Lung (tissue), 11 donors: ENCODE measurements at regions not wholly inside any gene's neighbourhood (a gene's known extent, or its start where the extent isn't known, plus 50 kb on each side); places are given as distances from the start of the nearest gene placed in this dataset.

ENCODE experiments used
- ATAC-seq: fragments of 200-7000 bp; cut with Tn5 transposase; one replicate; pipeline ENCODE4 v1.9.1; 2020; ENCODE audit warnings: moderate number of reproducible peaks; ENCODE audit not compliant: insufficient read depth, low FRiP score
- DNase-seq, 3 donors: peaks; one replicate each; pipeline ENCODE4 v3.0.0-alpha.2; 2013 to 2017
- H3K27ac ChIP-seq, 2 donors: one replicate each; pipeline ENCODE4 v1.5.1; 2013; ENCODE audit warnings: mild to moderate bottlenecking in 2 of 2, moderate library complexity in 2 of 2, control low read depth in 1 of 2, inconsistent platforms in 1 of 2, low read depth in 1 of 2, low read length in 1 of 2
- H3K27me3 ChIP-seq, 3 donors: one replicate each; pipeline ENCODE4 v1.5.1; 2013; ENCODE audit warnings: low read length in 2 of 3; ENCODE audit not compliant: control insufficient read depth in 3 of 3, insufficient read depth in 3 of 3
- H3K36me3 ChIP-seq, 4 donors: one replicate each; pipeline ENCODE4 v1.5.1; 2013; ENCODE audit warnings: low read length in 4 of 4, mild to moderate bottlenecking in 1 of 4, moderate library complexity in 1 of 4; ENCODE audit not compliant: control insufficient read depth in 4 of 4, insufficient read depth in 4 of 4
- H3K4me1 ChIP-seq, 5 donors: one replicate each; pipeline ENCODE4 v1.5.1; 2013; ENCODE audit warnings: low read length in 5 of 5, mild to moderate bottlenecking in 2 of 5, moderate library complexity in 1 of 5; ENCODE audit not compliant: control insufficient read depth in 5 of 5, insufficient read depth in 5 of 5
- H3K4me3 ChIP-seq: one replicate; pipeline ENCODE4 v1.5.1; 2013; ENCODE audit warnings: mild to moderate bottlenecking, control low read depth, moderate library complexity
- H3K9ac ChIP-seq, 2 donors: one replicate each; pipeline ENCODE4 v1.5.1; 2013; ENCODE audit warnings: low read length in 2 of 2, control low read depth in 1 of 2; ENCODE audit not compliant: insufficient read depth in 1 of 2
- H3K9me3 ChIP-seq, 4 donors: one replicate each; pipeline ENCODE4 v1.5.1; 2013; ENCODE audit warnings: low read length in 3 of 4, mild to moderate bottlenecking in 1 of 4, moderate library complexity in 1 of 4; ENCODE audit not compliant: control insufficient read depth in 4 of 4, insufficient read depth in 3 of 4
- WGBS, 2 donors: extraction: QIAGEN DNeasy Blood & Tissue Kit; methylation state at CpG; one replicate each; pipeline ENCODE4 v1.1.7; 2013; 5-methylcytosine and 5-hydroxymethylcytosine counted together
- TF ChIP-seq, protein P1 (sequence below): IDR thresholded peaks from 2 replicates; pipeline ENCODE4 v1.5.1; 2012; ENCODE audit warnings: mild to moderate bottlenecking; ENCODE audit errors: control extremely low read depth, extremely low read depth
- donor health status: control.
- donor health status: control.
- donor health status: Bipolar disorder and iron deficiency.
- donor health status: healthy.
- donor health status: DM: yes; HTN: yes; CAD: no.

DNA sequence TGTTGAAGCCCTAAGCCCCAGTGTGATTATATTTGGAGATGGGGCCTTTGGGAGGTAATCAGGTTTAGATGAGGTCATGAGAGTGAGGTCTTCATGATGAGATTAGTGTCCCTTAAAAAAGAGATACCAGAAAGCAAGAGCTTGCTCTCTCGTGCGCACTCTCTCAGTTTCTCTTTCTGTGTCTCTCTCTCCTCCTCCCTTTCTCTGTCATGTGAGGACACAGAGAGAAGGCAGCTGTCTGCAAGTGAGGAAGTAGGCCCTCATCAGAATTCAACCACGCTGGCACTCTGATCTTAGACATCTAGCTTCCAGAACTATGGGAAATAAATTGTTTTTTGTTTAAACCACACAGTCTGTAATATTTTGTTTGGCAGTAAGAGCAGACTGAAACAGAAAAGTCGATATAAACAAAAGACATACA is 180.5 kb downstream of the IBTK start:
- DNase-seq (peak in 1 of 3 donors; percentile 1), ATAC-seq (no peak)
- Histone ChIP-seq H3K4me1 (peaks cover 0 to 5% (median 0%) of the 10 kb centered on the region in 5 donors), H3K9me3 (no peaks in the 10 kb centered on the region), H3K27me3 (no peaks in the 10 kb centered on the region), H3K9ac (no peak overlapping the region), H3K27ac (peak overlapping the region in 1 of 2 donors; percentile 45), H3K4me3 (no peak overlapping the region), H3K36me3 (no peaks in the 10 kb centered on the region)
- TF ChIP-seq, protein P1, sequence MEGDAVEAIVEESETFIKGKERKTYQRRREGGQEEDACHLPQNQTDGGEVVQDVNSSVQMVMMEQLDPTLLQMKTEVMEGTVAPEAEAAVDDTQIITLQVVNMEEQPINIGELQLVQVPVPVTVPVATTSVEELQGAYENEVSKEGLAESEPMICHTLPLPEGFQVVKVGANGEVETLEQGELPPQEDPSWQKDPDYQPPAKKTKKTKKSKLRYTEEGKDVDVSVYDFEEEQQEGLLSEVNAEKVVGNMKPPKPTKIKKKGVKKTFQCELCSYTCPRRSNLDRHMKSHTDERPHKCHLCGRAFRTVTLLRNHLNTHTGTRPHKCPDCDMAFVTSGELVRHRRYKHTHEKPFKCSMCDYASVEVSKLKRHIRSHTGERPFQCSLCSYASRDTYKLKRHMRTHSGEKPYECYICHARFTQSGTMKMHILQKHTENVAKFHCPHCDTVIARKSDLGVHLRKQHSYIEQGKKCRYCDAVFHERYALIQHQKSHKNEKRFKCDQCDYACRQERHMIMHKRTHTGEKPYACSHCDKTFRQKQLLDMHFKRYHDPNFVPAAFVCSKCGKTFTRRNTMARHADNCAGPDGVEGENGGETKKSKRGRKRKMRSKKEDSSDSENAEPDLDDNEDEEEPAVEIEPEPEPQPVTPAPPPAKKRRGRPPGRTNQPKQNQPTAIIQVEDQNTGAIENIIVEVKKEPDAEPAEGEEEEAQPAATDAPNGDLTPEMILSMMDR: no peak
- WGBS, 2 donors: 45 to 52% methylated on average over 4 of the region's 4 CpGs

DNA sequence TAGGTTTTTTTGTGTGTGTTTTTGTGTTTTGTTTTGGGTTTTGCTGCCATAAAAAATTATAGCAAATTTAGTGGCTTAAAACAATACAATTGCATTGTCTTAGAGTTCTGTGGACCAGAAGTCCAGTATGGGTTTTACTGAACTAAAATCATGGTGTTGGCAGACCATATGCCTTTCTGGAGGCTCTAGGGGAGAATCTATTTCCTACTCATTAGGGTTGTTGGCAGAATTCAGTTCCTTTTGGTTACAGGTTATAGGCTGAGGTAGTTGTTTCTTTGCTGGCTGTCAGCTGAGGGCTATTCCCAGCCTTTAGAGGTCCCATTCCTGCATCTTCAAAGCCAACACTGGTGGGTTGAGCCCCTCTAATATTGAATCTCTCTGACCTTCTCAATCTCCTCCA is 181.3 kb downstream of the IBTK start:
- no peaks in the 10 kb centered on the region for H3K9me3 ChIP-seq
- peaks cover 0 to 4% (median 0%) of the 10 kb centered on the region in 5 donors for H3K4me1 ChIP-seq
- H3K27ac ChIP-seq: no peak overlapping the region
- no peaks in the 10 kb centered on the region for H3K27me3 ChIP-seq
- H3K9ac ChIP-seq: no peak overlapping the region
- no peak overlapping the region for H3K4me3 ChIP-seq
- DNase-seq (no peak), ATAC-seq (no peak)
- TF ChIP-seq, protein P1: no peak
- no peaks in the 10 kb centered on the region for H3K36me3 ChIP-seq

DNA sequence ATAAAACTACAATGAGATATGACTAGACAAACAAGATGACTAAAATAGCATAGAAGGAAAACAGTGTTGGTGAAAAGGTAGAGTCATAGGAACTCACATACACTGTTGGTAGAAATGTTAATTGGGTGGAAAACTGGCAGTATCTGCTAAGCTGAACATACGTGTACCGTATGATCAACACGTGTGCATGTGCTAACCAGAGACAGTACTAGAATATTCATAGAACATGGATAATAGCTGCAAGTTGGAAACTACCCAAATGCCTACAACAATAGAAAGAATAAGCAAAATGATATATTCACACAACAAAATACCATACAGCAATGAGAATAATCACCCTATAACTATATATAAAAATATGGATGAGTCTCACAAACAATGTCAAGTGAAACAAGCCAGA is 184.0 kb downstream of the IBTK start:
- Histone ChIP-seq H3K27ac (no peak overlapping the region), H3K27me3 (no peaks in the 10 kb centered on the region), H3K9ac (no peak overlapping the region), H3K4me3 (no peak overlapping the region), H3K9me3 (no peaks in the 10 kb centered on the region), H3K4me1 (peaks cover 0 to 4% (median 0%) of the 10 kb centered on the region in 5 donors), H3K36me3 (no peaks in the 10 kb centered on the region)
- ATAC-seq (no peak), DNase-seq (no peak)
- TF ChIP-seq, protein P1: no peak
- WGBS, 2 donors: 92 to 94% methylated on average over 3 of the region's 3 CpGs

DNA sequence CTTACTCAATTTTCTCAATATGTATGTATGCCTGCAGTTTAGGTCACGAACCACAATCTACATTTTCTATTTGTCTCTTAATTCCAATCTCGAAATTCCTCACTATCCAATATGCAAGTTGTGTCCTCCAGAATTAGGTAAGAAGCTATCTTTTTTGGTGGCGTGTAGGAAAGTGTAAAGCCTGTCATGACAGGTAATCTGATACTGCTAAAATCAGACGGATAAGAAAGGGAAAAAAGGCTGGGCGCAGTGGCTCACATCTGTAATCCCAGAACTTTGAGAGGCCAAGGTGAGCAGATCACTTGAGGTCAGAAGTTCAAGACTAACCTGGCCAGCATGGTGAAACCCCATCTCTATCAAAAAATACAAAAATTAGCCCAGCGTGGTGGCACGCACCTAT is 185.3 kb downstream of the IBTK start:
- 72 to 77% methylated on average over 7 of the region's 7 CpGs for WGBS, 2 donors
- Histone ChIP-seq H3K9me3 (no peaks in the 10 kb centered on the region), H3K27me3 (no peaks in the 10 kb centered on the region), H3K36me3 (no peaks in the 10 kb centered on the region), H3K4me1 (peaks cover 0 to 10% (median 2%) of the 10 kb centered on the region in 5 donors), H3K9ac (no peak overlapping the region), H3K4me3 (no peak overlapping the region), H3K27ac (no peak overlapping the region)
- TF ChIP-seq, protein P1: no peak
- ATAC-seq: no peak
- DNase-seq: no peak
